ENCODE measurements at regions not wholly inside any gene's neighbourhood (a gene's known extent, or its start where the extent isn't known, plus 50 kb on each side); places are given as distances from the start of the nearest gene placed in this dataset.

DNA sequence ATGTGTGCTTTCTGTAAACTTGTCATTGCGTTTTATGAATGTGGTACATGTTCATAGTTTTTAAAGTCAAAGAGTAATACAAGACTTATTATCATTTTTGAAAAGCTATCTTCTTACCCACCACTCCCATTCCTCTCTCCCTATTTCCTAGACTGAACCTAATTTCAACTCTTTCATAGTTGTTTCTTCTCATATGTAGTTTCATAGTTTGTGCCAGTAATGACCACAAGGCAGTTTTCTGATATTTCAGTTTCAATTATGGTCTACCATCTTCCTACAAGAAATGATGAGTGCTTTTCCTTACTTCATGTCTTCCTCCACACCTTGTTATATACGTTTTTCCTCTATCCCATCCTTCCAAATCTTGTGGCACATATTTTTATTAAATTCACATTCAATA, 445.0 kb upstream of the GOLIM4 start (continued):
- TF ChIP-seq, protein P1, sequence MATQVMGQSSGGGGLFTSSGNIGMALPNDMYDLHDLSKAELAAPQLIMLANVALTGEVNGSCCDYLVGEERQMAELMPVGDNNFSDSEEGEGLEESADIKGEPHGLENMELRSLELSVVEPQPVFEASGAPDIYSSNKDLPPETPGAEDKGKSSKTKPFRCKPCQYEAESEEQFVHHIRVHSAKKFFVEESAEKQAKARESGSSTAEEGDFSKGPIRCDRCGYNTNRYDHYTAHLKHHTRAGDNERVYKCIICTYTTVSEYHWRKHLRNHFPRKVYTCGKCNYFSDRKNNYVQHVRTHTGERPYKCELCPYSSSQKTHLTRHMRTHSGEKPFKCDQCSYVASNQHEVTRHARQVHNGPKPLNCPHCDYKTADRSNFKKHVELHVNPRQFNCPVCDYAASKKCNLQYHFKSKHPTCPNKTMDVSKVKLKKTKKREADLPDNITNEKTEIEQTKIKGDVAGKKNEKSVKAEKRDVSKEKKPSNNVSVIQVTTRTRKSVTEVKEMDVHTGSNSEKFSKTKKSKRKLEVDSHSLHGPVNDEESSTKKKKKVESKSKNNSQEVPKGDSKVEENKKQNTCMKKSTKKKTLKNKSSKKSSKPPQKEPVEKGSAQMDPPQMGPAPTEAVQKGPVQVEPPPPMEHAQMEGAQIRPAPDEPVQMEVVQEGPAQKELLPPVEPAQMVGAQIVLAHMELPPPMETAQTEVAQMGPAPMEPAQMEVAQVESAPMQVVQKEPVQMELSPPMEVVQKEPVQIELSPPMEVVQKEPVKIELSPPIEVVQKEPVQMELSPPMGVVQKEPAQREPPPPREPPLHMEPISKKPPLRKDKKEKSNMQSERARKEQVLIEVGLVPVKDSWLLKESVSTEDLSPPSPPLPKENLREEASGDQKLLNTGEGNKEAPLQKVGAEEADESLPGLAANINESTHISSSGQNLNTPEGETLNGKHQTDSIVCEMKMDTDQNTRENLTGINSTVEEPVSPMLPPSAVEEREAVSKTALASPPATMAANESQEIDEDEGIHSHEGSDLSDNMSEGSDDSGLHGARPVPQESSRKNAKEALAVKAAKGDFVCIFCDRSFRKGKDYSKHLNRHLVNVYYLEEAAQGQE (IDR thresholded peaks at IDR 0.05; ENCODE audit: low read depth, low read length) = no peak
- TF ChIP-seq NRF1 (IDR thresholded peaks at IDR 0.05; ENCODE audit: low read depth, low read length) = no peak
- no peak for TF ChIP-seq TCF12 (IDR thresholded peaks at IDR 0.05)
- no peak for TF ChIP-seq EZH2phosphoT487 (IDR thresholded peaks at IDR 0.05; ENCODE audit: borderline replicate concordance, low read depth)

DNA sequence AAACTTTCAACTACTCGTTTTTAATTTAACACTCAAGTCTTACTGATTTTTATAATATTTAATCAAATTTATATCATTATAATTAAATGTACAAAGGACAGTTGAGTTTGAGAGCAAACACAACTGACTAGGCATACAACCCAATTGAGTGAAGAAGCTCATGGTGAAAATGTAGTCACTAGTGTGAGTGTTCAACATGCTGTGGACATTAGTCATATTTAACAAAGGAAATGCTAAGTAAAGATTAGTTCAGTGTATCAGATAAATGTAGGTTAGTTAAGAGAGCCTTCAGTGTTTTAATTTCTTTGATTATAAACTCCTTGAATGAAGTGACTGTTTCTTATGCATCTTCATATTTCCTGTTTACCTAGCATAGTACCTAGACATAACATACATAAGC, 444.2 kb upstream of the GOLIM4 start:
- Histone ChIP-seq H4K20me1 (ENCODE audit: insufficient read depth) (no peaks in the 10 kb centered on the region), H2AFZ (ENCODE audit: low read depth) (no peak overlapping the region), H3F3A (replicated peaks; ENCODE audit: insufficient read depth) (no peaks in the 10 kb centered on the region), H3K9me3 (no peaks in the 10 kb centered on the region), H3K9me2 (no peaks in the 10 kb centered on the region), H3K4me2 (no peak overlapping the region), H3K4me3 (ENCODE audit: low read depth in 2 of 2, low read length in 1 of 2) (no peak overlapping the region), H3K36me3 (replicated peaks in 1 of 2; ENCODE audit: control insufficient read depth in 1 of 2, insufficient read depth in 2 of 2, low read length in 1 of 2) (no peaks in the 10 kb centered on the region), H3K27ac (ENCODE audit: low read depth in 2 of 2, low read length in 1 of 2) (no peak overlapping the region), H3K79me2 (ENCODE audit: insufficient read depth) (no peaks in the 10 kb centered on the region), H3K4me1 (ENCODE audit: control insufficient read depth in 1 of 2, insufficient read depth in 2 of 2, low read depth in 1 of 2, low read length in 1 of 2) (no peaks in the 10 kb centered on the region), H3K27me3 (ENCODE audit: insufficient read depth) (no peaks in the 10 kb centered on the region), H3K9ac (no peak overlapping the region)
- ChIA-PET CTCF (interaction anchor here (0.6 to 1.2 kb wide), 2 partner anchors 8 to 14 kb away, joined by 3 read pairs; no protein-coding TSS in a partner anchor), POLR2A (no interaction called here)
- 41% methylated on average over 1 of the region's 1 CpG for WGBS (ENCODE audit: low lambda C conversion rate)
- DNase-seq = no peak
- no peak for TF ChIP-seq NFIC (IDR thresholded peaks at IDR 0.05; ENCODE audit: borderline replicate concordance)
- no peak for TF ChIP-seq NRF1 (IDR thresholded peaks at IDR 0.05; ENCODE audit: low read depth, low read length)
- TF ChIP-seq, protein P2, sequence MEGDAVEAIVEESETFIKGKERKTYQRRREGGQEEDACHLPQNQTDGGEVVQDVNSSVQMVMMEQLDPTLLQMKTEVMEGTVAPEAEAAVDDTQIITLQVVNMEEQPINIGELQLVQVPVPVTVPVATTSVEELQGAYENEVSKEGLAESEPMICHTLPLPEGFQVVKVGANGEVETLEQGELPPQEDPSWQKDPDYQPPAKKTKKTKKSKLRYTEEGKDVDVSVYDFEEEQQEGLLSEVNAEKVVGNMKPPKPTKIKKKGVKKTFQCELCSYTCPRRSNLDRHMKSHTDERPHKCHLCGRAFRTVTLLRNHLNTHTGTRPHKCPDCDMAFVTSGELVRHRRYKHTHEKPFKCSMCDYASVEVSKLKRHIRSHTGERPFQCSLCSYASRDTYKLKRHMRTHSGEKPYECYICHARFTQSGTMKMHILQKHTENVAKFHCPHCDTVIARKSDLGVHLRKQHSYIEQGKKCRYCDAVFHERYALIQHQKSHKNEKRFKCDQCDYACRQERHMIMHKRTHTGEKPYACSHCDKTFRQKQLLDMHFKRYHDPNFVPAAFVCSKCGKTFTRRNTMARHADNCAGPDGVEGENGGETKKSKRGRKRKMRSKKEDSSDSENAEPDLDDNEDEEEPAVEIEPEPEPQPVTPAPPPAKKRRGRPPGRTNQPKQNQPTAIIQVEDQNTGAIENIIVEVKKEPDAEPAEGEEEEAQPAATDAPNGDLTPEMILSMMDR (IDR thresholded peaks at IDR 0.05) = no peak
- TF ChIP-seq, protein P1 (IDR thresholded peaks at IDR 0.05; ENCODE audit: low read depth, low read length) = no peak
- no peak for TF ChIP-seq MEF2A (IDR thresholded peaks at IDR 0.05; ENCODE audit: borderline replicate concordance, low read depth)
- no peak for TF ChIP-seq TAF1 (IDR thresholded peaks at IDR 0.05; ENCODE audit: borderline replicate concordance, low read depth, low read length)
- TF ChIP-seq, protein P3, sequence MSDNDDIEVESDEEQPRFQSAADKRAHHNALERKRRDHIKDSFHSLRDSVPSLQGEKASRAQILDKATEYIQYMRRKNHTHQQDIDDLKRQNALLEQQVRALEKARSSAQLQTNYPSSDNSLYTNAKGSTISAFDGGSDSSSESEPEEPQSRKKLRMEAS (IDR thresholded peaks at IDR 0.05; ENCODE audit: low read depth) = no peak
- no peak for TF ChIP-seq RFX5 (IDR thresholded peaks at IDR 0.05; ENCODE audit: low read length)
- no peak for TF ChIP-seq FOXJ3 (CRISPR knock-in tag; IDR thresholded peaks at IDR 0.05)
- TF ChIP-seq ZBTB33 (IDR thresholded peaks at IDR 0.05; ENCODE audit: borderline replicate concordance, low read depth) = no peak
- no peak for TF ChIP-seq CHD2 (IDR thresholded peaks at IDR 0.05; ENCODE audit: low read length, partially characterized antibody)
- no peak for TF ChIP-seq USF1 (IDR thresholded peaks at IDR 0.05; ENCODE audit: borderline replicate concordance, low read depth)
- no peak for TF ChIP-seq POLR2AphosphoS5 (IDR thresholded peaks at IDR 0.05; ENCODE audit: low read depth, low read length)
- no peak for TF ChIP-seq RCOR1 (IDR thresholded peaks at IDR 0.05; ENCODE audit: low read length)
- no peak for TF ChIP-seq TCF12 (IDR thresholded peaks at IDR 0.05)
- no peak for TF ChIP-seq SIN3A (IDR thresholded peaks at IDR 0.05; ENCODE audit: borderline replicate concordance, low read depth, low read length)
- no peak for TF ChIP-seq JUND (IDR thresholded peaks at IDR 0.05)

Measured in SK-N-SH (cell line).